ENCODE measurements at regions not wholly inside any gene's neighbourhood (a gene's known extent, or its start where the extent isn't known, plus 50 kb on each side); places are given as distances from the start of the nearest gene placed in this dataset.
"Not testable (repeated sequence)": the region's sequence is repeated elsewhere in the genome, so short reads cannot be mapped to it uniquely, and the experiment has no call there.

DNA sequence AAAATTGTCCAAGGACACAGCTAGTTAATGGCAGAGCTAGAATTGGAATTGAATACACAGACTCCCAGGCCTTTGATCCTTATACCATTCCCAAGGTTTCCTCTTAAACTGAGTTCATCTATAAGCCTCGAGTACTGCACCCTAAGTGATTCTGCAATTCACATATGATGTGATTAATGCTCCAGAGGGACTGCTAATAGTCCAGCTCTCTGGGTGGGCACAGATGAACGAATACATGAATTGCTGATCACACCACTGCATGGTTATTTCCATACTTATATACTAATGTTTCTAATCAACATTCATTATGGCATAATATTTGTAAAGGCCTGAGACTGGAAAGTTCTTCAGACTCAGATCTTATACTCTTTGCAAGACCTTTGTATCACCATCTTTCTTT lies 101.8 kb downstream of the NUFIP1 start:
- no peak for DNase-seq (ENCODE audit: low read depth in 2 of 3, low spot score in 2 of 3)

DNA sequence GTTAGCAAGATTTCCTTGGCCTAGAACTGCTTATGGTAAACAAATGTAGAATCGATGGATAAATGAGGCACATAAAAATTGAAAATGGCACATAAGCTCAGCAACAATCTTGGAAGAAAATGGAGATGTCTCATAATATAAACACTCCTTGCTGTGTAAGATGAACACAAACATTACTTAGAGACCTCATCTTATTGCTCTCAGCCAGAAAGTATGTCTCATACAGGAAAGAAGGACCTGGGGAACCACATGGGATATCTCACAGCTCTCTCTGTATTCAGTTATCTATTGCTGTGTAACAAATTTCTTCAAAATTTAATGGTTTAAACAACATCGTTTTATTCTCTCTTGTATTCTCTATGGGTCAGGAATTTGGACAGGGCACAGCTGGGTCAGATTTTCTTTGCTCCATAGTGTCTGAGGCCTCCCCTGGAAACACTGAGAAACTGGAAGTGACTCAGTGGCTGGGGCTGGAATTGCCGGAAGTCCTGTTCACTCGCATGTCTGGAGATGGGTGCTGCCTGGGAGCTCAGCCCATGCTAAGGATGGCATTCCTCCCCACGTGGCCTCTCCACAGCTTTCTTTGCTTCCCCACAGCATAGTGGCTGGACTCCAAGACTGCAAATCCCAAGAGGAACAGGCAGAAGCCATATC lies 105.1 kb downstream of the NUFIP1 start:
- DNase-seq (ENCODE audit: low read depth in 2 of 3, low spot score in 2 of 3) = no peak

DNA sequence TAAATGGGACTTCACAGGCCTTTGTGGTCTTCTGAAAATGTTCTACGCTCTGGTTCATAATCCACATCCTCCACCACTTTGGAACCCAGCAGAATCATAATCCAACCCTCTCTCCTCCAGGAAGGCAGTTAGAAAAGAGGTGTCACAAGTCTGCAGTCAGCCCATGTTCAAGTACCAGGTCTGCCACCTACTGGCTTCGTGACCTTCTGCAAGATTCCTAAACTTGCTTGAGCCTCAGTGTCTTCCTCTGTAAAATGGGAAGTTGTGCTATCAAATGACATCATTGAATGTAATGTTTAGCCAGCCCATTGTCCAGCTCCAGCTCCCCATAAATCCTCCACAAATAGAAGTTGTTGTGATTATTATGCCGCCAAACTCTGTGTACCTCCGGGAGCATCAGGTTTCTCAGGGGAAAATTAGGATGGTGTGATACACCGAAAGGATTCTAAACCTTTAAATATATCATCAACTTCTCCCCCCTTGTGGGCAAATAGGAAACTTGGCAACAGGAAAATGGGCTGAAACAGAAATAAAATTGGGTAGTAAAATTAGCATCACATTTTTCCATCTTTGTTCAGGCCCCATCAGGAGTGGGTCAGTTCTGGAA lies 109.7 kb downstream of the NUFIP1 start:
- DNase-seq (ENCODE audit: low read depth in 2 of 3, low spot score in 2 of 3) = peak in 2 of 3 donors; percentile 15 to 52

DNA sequence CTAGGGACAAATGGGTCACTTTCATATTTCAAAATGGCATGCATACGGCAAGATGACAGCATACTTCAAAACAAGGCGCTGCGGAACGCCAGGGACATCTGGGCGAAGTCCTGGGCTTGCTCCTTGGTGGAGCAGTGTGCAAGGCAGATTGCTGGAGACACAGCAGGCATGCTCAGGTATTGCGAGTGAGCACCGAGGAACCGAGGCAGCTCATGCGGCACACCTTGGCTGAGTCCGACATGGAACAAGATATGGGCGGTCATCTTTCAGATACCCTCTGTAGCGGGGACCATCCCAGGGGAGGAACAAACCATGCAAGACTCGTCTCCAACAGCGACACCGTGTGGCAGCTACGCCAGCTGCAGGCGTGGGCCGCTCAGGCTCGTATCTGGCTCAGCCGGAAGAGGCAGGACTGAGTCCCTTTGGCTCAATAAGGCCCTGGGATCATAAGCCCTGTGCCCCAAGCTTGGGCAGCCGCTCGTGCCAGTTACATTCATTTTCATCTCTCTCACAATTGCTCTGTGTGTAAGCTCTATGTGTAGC lies 112.4 kb downstream of the NUFIP1 start:
- DNase-seq (ENCODE audit: low read depth in 2 of 3, low spot score in 2 of 3) = peak in 1 of 3 donors; percentile 9

DNA sequence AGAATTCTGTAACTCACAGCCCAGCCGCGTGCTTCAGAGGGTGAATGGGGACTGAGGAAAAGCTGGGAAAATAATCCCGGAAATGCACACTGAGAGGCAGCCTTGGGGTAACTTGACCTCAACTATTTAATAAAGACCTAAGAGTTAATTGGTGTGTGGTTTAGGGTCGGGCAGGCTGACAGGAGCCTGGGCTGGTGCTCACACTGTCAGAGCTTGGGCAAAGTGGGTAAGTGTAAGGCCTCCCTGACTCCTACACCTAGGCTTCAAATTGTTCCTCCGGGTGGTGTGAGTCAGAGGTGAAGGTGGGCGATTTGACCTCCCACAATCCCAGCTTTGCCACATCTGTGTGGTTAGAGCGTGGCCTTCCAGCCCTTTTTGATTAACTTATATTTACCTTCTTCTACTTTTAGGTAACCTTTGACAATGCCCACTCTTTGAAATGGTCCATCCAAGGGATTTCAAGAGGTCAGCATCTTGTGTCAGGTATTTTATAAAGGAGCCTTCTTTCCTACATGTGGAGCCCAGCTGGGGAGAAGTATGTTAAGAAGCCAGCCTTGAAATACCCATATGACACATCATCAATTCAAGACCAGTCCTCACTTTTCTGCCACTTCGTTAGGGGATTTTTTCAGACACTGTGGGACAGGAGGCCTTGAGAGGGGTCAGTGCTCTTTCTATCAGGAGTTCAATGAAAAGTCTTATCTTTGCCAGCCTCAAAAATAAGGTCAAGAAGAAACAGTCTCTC lies 114.2 kb downstream of the NUFIP1 start:
- no peak for DNase-seq (ENCODE audit: low read depth in 2 of 3, low spot score in 2 of 3)

DNA sequence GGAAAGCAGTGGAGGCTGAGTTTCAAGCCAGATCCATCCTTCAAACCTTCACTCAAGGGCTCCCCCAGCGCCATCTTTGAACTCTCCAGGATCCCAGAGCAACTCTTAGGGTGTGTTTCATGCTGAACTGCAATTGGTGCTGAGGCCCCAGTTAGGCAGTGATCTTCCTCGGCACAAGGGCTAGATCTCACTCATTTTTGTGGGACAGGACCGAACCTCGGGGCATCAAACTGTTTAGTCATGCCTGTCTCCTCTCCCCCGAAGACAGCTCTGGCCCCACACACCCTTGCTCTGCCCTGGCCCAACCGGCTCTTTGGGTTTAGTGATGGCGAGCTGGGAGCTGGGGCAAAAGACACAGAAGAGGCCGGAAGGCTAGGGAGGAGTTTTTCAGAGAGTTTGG lies 115.1 kb downstream of the NUFIP1 start:
- DNase-seq (ENCODE audit: low read depth in 2 of 3, low spot score in 2 of 3) = no peak

DNA sequence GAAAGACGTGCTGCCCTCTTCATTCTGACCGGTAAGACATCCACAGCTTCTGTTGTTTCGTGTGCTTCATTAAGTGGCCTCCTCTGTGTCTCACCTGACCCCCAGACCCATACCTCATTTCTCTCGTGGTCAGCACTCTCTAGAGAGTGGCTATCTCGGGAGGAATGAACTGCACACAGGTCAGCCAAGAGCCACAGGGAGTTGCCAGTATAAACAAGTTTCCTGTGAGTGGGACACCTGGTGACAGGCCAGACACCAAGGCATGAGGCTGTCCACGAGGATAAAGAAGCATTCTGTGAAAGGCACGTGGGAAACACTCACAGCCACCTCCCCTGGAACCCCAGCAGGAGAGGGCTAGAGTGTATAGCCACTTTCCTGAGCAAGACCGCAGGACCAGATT lies 115.8 kb downstream of the NUFIP1 start:
- DNase-seq (ENCODE audit: low read depth in 2 of 3, low spot score in 2 of 3) = no peak

DNA sequence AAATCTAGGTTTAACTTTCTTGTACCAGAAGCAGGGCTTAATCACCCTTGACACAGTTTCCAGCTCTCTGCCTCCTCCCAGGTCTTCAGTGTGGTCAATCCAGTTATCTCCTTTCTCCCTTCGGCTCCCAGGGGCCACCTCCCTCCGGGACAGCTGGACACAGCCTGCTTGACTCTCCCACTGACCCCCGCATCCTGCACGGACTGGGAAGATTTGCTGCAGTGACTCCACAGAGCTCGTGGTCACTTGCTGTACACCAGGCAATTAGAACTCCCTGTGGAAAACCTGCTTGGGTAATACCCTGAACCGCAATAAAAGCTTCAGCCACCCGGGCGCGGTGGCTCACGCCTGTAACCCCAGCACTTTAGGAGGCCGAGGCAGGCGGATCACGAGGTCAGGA lies 116.5 kb downstream of the NUFIP1 start:
- no peak for DNase-seq (ENCODE audit: low read depth in 2 of 3, low spot score in 2 of 3)

DNA sequence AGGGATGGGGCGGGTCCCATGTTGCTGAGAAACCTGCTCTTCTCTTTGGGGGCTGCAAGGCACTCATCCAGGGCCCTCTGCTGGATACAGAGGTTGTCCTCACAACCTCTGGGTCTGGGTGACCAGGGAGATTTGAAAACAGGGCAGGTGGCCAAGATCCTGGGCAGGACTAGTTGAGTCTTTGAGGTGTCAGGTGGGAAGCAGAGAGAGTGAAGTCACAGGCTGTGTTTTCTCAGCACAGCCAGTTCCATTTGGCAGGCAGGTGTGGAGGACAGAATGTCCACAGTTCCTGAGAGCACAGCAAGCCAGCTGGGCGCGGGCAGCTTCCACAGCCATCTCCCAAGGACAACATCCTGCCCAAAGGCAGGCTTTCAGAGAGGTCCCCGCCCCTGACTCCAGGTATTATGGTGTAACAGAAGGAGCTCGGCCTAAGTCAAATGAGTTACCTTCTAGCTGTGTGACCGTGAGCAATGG lies 118.8 kb downstream of the NUFIP1 start:
- peak in 1 of 3 donors; percentile 16 for DNase-seq (ENCODE audit: low read depth in 2 of 3, low spot score in 2 of 3)

DNA sequence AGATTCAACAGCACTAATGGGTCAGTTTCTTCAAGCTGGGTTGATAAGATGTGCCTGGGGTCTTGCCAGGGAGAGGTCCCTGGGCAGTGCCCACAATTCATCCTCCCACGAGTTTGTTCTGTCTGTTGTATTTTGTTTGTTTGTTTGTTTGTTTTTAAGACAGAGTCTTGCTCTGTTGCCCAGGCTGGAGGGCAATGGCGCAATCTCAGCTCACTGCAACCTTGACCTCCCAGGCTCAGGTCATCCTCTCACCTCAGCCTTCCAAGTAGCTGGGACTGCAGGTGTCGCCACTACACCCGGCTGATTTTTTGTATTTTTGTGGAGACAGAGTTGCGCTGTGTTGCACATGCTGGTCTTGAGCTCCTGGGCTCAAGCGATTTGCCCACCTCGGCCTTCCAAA lies 120.1 kb downstream of the NUFIP1 start:
- no peak for DNase-seq (ENCODE audit: low read depth in 2 of 3, low spot score in 2 of 3)

DNA sequence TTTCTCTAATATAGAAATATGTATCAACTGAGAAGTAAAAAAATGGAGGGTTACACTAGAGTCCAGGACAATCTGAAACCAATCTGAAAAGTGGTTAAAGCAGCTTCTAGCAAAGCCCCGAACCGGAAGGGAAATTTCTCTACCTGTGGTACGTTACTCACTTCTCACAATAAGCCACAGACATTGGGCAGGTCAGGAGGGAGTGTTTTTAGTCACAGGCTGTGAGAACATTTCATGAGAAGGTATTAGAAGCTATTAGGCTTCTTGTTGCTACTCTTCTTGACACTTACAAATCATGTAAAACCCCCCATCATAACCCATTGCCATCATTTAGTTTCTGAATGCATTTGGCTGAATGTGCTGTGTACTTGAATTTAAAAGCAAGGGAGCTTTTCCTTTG lies 120.9 kb downstream of the NUFIP1 start:
- DNase-seq (ENCODE audit: low read depth in 2 of 3, low spot score in 2 of 3) = no peak

DNA sequence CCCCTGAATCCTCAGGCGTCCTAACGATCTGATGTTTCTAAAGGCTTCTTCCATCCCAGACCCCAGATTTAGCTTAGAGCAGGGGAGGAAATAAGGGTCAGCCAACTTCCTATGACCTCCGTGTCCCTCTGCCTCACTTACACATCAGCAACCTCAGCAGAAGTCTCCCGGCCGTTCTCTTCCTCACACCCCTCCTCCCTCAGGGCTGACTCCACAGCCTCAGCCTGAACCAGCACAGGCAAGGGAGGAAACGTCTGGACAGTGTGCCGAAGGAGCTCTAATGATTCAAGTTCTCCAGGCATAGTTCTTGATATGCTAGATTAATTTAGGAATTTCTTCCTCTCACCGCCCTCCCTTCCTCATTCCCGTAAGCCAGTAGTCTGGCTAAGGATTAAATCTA lies 121.4 kb downstream of the NUFIP1 start:
- no peak for DNase-seq (ENCODE audit: low read depth in 2 of 3, low spot score in 2 of 3)

DNA sequence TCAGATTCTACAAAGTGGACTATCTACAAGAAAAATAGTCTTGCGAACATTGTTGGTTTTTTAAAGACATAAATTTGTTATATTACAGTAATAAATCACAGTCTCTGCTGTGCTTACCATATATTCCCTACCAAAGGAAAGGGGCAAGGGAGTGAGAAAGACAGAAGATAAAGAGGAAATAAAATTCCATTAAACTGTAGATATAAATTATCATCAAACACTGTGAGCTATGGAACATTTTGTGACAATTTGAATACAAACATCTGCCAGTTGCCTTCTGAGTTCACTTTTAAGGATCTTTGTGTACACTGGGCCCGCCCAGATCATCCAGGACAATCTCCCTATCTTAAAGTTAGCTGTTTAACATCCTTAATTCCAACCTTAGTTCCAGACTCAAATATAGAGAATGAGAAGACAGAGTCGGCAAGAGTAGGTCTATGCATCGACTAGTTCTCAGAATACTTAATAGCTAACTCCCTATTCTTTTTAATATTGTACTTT lies 122.8 kb downstream of the NUFIP1 start:
- DNase-seq (ENCODE audit: low read depth in 2 of 3, low spot score in 2 of 3) = no peak

DNA sequence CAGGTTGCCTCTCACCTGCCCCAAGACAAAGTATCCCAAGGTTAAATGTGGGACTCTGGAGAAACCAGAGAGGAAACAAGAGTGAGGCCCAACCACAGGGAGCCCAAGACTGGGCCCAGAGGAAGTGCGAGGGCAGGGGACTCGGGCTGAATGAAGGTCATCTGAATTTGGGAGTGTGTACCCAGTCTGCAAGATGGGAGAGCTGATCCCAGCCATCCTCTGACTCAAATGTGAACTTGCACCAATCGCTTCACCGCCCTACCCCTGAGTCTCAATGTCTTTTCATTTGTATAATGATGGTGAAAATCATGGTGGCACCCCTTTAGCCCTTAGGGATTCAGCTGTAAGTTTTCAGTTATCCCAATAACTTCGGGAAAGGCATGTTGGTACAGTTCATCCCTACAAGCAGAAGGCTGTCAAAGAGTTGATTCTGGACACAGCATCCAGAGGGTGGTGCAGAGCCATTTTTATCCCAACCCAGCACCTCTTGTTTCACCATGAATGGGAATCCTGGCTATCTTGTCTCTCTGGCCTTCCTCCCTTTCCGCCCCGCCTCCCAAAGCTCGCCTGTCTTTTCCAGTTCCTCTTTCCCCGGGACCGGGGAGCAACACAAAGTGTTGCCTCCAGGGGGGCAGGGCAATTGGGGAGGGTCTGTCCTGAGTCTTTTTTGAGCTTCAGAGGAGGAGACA lies 123.4 kb downstream of the NUFIP1 start:
- no peak for DNase-seq (ENCODE audit: low read depth in 2 of 3, low spot score in 2 of 3)

DNA sequence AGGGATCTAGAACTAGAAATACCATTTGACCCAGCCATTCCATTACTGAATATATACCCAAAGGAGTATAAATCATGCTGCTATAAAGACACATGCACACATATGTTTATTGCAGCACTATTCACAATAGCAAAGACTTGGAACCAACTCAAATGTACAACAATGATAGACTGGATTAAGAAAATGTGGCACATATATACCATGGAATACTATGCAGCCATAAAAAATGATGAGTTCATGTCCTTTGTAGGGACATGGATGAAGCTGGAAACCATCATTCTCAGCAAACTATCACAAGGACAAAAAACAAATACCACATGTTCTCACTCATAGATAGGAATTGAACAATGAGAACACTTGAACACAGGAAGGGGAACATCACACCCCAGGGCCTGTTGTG lies 125.6 kb downstream of the NUFIP1 start:
- not testable (repeated sequence) for DNase-seq (ENCODE audit: low read depth in 2 of 3, low spot score in 2 of 3)

DNA sequence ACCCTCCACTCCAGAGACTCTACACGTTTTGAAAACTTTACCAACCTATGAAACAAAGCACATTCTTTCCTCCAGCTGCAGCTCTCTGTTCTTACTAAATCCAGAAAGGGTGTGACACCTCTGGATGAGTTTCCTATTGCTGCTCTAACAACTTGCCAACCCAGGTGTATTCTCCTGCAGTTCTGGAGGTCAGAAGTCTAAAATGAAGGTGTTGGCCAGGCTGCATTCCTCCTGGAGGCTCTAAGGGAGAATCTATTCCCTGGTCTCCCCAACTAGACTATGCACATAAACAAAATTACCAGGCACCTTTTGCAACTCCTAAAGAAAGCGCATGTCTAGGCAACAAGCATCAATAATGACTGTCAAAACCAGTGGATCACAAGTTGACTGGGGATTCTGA lies 128.8 kb downstream of the NUFIP1 start:
- no peak for DNase-seq (ENCODE audit: low read depth in 2 of 3, low spot score in 2 of 3)

DNA sequence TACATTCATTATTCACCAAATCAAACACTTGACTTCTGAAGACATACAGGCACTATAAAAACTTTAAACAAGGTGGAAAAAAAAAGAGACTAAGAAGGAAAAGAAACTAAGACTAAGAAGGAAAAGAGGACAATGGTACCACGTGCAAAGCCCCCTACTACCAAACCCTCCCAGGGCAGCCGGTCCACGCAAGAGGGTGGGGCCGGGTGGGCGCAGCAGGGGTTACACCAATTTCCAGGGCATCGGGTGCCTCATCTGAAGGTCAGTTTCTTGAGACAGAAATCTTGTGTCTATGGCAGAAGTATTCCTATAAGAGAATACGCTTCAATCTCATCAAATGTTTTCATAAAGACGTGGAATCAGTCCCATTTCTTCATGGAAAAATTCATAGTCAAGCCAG lies 131.5 kb downstream of the NUFIP1 start:
- no peak for DNase-seq (ENCODE audit: low read depth in 2 of 3, low spot score in 2 of 3)

DNA sequence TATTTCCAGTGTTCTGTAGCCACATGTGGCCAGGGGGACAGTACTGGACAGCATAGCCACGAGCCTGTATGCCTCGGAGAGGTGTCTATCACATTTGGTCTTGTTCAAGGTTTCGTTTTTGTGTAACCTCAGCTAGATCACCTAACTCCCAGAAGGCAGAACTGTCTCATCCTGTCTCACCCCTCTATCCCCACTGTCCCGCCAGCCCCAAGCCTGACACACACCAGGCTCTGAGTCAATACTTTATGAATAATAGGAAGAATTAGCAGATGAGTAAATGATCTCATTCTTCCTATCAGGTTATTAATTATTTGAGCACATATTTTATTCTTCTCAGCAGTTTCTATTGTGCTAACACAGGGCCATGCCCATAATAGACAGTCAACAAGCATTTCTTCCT lies 132.2 kb downstream of the NUFIP1 start:
- no peak for DNase-seq (ENCODE audit: low read depth in 2 of 3, low spot score in 2 of 3)

DNA sequence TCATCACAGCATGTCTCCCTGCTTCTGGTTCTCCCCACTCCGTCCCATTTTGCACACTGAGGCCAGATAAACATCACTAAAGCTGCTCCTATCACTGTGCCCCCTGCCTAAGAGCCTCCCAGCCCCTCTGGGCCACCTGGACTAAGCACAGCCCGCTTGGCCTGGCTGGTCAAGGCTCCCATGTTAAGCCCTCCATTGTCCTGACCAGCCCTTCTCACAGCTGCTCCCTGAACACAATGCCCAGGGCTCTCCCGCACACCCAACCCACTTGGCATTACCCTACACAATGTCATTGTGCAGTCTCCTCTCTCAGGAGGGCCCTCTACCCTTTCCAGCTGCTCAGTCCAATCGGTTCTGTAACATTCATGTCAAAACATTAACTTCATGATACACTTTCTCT lies 133.4 kb downstream of the NUFIP1 start:
- DNase-seq (ENCODE audit: low read depth in 2 of 3, low spot score in 2 of 3) = no peak

DNA sequence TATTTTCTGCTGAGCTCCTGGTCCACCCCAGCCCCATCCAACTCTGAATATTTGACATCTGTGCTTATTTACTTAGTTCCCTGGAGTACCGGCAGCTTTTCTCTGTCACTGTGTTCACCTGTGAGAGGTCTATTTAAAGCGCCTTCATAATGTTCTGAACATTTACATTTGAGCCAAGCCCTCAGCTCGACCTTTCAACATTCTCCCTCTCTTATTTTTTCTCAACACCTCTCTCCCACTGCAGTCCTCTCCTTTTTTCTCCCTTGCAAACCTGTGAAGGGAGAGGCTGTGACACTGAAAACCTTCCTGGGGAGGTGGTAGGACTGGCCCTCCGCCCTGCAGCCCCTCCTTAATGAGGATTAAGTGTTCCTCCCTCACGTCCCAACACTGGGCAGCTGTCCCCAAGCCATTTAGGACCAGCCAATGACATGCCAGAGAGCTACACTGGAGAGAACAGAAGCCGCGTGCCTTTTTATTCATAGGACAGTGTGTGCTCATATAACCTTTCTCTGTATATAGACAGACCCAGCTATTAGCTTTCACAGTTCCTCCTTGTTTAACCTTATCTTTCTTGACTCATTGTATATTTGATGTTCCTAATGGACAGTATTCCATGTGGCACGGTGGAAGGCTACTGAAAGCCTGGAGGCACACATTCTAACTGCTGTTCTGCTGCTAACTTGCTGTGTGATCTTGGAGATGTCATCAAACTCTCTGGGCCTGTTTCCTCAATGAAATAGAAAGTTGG lies 134.8 kb downstream of the NUFIP1 start:
- DNase-seq (ENCODE audit: low read depth in 2 of 3, low spot score in 2 of 3) = no peak
